ENCODE measurements at regions not wholly inside any gene's neighbourhood (a gene's known extent, or its start where the extent isn't known, plus 50 kb on each side); places are given as distances from the start of the nearest gene placed in this dataset.

DNA sequence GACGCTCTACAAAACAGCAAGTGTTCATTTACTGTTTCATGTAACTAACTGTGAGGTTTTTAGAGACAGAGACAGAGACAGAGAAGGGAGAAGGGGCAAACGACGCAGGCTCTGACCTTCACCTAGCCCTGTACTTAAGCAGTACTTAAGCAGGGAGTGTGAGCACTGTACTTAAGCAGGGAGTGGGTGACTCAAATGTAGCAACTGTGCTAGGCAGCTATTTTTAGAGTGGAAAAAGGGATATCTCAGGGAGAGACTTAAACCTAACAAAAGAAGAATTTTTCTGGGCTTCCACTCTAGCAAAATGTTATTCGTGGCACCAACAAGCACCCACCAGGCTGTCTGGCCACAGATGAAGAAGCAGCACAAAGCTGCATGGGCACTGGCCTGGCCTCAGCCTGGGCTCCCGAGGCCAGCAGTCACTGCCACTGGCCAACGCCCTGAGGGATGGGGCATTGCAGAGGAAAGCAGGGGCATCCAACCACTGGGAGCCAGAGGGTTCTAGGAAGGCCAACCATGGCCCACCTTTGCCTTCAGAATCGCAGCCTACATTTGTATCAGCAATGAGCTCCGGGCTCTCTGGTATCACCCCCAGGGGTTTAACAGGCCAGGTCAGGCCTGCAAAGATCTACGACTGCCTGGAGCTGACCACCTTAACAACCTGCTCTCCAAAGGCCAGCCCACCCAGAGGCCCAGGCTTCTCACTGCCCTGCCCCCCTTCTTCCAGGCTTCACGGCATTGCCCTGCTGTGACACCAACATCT is 154.3 kb downstream of the TTC32 start:
- no peaks in the 10 kb centered on the region for H3F3A ChIP-seq (ENCODE audit: insufficient read depth, low read length)
- H3K79me2 ChIP-seq (ENCODE audit: low read length), result no peaks in the 10 kb centered on the region
- DNase-seq, result no peak
- no peak overlapping the region for H3K9ac ChIP-seq (ENCODE audit: low read length)
- no peaks in the 10 kb centered on the region for H3K9me3 ChIP-seq (replicated peaks; ENCODE audit: insufficient read depth, low read length)
- H2AFZ ChIP-seq (ENCODE audit: low read length), result no peak overlapping the region
- TF ChIP-seq EZH2 (optimal IDR thresholded peaks at IDR 0.05; ENCODE audit: low read depth, low read length) (no peak), EZH2phosphoT487 (IDR thresholded peaks at IDR 0.05; ENCODE audit: low read length) (no peak), CTCF (IDR thresholded peaks at IDR 0.05; ENCODE audit: low read length) (no peak)
- no peak overlapping the region for H3K4me3 ChIP-seq (ENCODE audit: low read length)
- no peak overlapping the region for H3K27ac ChIP-seq (ENCODE audit: low read length)
- no peaks in the 10 kb centered on the region for H3K27me3 ChIP-seq (replicated peaks; ENCODE audit: insufficient read depth, low read length)
- no peaks in the 10 kb centered on the region for H3K9me2 ChIP-seq (replicated peaks; ENCODE audit: insufficient read depth, low read length)
- no peaks in the 10 kb centered on the region for H4K20me1 ChIP-seq (ENCODE audit: insufficient read depth, low read length)
- H3K4me1 ChIP-seq (ENCODE audit: low read length), result no peaks in the 10 kb centered on the region
- no peak overlapping the region for H3K4me2 ChIP-seq (ENCODE audit: low read depth, low read length)
- no peaks in the 10 kb centered on the region for H3K36me3 ChIP-seq (replicated peaks; ENCODE audit: insufficient read depth, low read length)

DNA sequence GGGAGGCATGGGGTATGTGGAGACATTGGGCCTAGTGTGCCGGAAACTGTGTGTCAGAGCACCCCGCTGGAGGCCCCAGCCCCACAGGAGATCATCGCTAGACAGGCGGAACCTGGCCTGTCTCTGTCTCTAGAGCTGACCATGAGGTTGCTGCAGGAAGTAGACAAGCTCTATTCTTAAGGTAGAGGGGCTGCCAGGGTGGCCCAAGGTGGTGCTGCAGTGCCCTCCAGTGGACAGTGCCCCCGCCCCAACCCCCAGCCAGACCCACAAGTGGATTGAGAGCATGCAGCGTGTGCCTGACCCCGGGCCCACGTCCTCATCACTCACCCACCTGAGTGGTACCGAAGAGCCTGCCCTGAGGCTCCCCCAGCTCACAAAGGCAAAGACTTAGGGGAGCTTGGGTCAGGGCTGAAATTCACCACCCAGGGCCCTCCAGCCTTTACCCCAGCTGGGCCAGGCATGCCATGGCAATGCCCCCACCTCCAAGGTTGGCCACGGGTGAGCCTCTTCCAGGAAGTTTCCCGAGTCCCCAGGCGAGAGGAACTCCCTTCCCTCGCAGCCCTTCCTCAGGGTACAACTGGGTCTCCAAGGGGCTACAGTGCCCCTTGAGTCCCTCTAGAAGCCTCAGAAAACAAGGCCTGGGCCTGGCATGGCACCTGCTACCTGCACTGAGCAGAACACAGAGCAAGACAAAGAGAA is 155.0 kb downstream of the TTC32 start:
- Histone ChIP-seq H3K27ac (ENCODE audit: low read length) (no peak overlapping the region), H3K9ac (ENCODE audit: low read length) (no peak overlapping the region), H2AFZ (ENCODE audit: low read length) (no peak overlapping the region), H4K20me1 (ENCODE audit: insufficient read depth, low read length) (no peaks in the 10 kb centered on the region), H3K9me2 (replicated peaks; ENCODE audit: insufficient read depth, low read length) (no peaks in the 10 kb centered on the region), H3K36me3 (replicated peaks; ENCODE audit: insufficient read depth, low read length) (no peaks in the 10 kb centered on the region), H3K4me2 (ENCODE audit: low read depth, low read length) (no peak overlapping the region), H3F3A (ENCODE audit: insufficient read depth, low read length) (no peaks in the 10 kb centered on the region), H3K4me1 (ENCODE audit: low read length) (no peaks in the 10 kb centered on the region), H3K9me3 (replicated peaks; ENCODE audit: insufficient read depth, low read length) (no peaks in the 10 kb centered on the region), H3K79me2 (ENCODE audit: low read length) (no peaks in the 10 kb centered on the region), H3K4me3 (ENCODE audit: low read length) (no peak overlapping the region), H3K27me3 (replicated peaks; ENCODE audit: insufficient read depth, low read length) (no peaks in the 10 kb centered on the region)
- no peak for DNase-seq
- TF ChIP-seq EZH2phosphoT487 (IDR thresholded peaks at IDR 0.05; ENCODE audit: low read length) (no peak), CTCF (IDR thresholded peaks at IDR 0.05; ENCODE audit: low read length) (peak; percentile 29)

- H3K4me1 ChIP-seq (ENCODE audit: low read length), result no peaks in the 10 kb centered on the region
- H3K4me2 ChIP-seq (ENCODE audit: low read depth, low read length), result no peak overlapping the region
- H3K9me3 ChIP-seq (replicated peaks; ENCODE audit: insufficient read depth, low read length), result no peaks in the 10 kb centered on the region
- no peaks in the 10 kb centered on the region for H3K9me2 ChIP-seq (replicated peaks; ENCODE audit: insufficient read depth, low read length)
- no peak overlapping the region for H3K27ac ChIP-seq (ENCODE audit: low read length)
- H2AFZ ChIP-seq (ENCODE audit: low read length), result no peak overlapping the region
- no peaks in the 10 kb centered on the region for H3K27me3 ChIP-seq (replicated peaks; ENCODE audit: insufficient read depth, low read length)
- DNase-seq, result no peak
- H4K20me1 ChIP-seq (ENCODE audit: insufficient read depth, low read length), result no peaks in the 10 kb centered on the region
- H3K79me2 ChIP-seq (ENCODE audit: low read length), result no peaks in the 10 kb centered on the region
- no peaks in the 10 kb centered on the region for H3F3A ChIP-seq (ENCODE audit: insufficient read depth, low read length)
- H3K9ac ChIP-seq (ENCODE audit: low read length), result no peak overlapping the region
- no peak overlapping the region for H3K4me3 ChIP-seq (ENCODE audit: low read length)
- H3K36me3 ChIP-seq (replicated peaks; ENCODE audit: insufficient read depth, low read length), result no peaks in the 10 kb centered on the region
- no peak for TF ChIP-seq EZH2phosphoT487 (IDR thresholded peaks at IDR 0.05; ENCODE audit: low read length)
- TF ChIP-seq CTCF (IDR thresholded peaks at IDR 0.05; ENCODE audit: low read length), result no peak
- TF ChIP-seq EZH2 (optimal IDR thresholded peaks at IDR 0.05; ENCODE audit: low read depth, low read length), result no peak
Measured at GRCh38 chr2:19746137-19746600, 155.6 kb downstream of the TTC32 start.

All from MM.1S (cell line).